ENCODE measurements at regions not wholly inside any gene's neighbourhood (a gene's known extent, or its start where the extent isn't known, plus 50 kb on each side); places are given as distances from the start of the nearest gene placed in this dataset.
A peak's percentile ranks its signal among the peaks of the same experiment; 100 is the strongest.
"Not testable (repeated sequence)": the region's sequence is repeated elsewhere in the genome, so short reads cannot be mapped to it uniquely, and the experiment has no call there.

- no peak for DNase-seq
These were observed 50.7 kb upstream of the DIAPH3 start for GRCh38 chr13:60214213-60215055.

GRCh38 chr13:60220072-60220471 is 56.3 kb upstream of the DIAPH3 start:
- no peak for DNase-seq

- DNase-seq = no peak
These were observed 57.9 kb upstream of the DIAPH3 start for GRCh38 chr13:60221581-60221980.

GRCh38 chr13:60226507-60226906 is 62.8 kb upstream of the DIAPH3 start:
- DNase-seq = no peak

GRCh38 chr13:60227158-60227557 is 63.4 kb upstream of the DIAPH3 start:
- DNase-seq = no peak

- DNase-seq = peak; percentile 18
These were observed 66.1 kb upstream of the DIAPH3 start for GRCh38 chr13:60229708-60230272.

GRCh38 chr13:60230593-60230992 is 66.9 kb upstream of the DIAPH3 start:
- DNase-seq = peak; percentile 24

- no peak for DNase-seq
These were observed 78.4 kb upstream of the DIAPH3 start for GRCh38 chr13:60242043-60242595.

- peak; percentile 34 for DNase-seq
These were observed 80.7 kb upstream of the DIAPH3 start for GRCh38 chr13:60244381-60244780.

- not testable (repeated sequence) for DNase-seq
These were observed 87.7 kb upstream of the DIAPH3 start for GRCh38 chr13:60251419-60251818.

- DNase-seq = no peak
These were observed 94.6 kb upstream of the DIAPH3 start for GRCh38 chr13:60258349-60258748.

- no peak for DNase-seq
These were observed 96.7 kb upstream of the DIAPH3 start for GRCh38 chr13:60260440-60260839.

- no peak for DNase-seq
These were observed 98.0 kb upstream of the DIAPH3 start for GRCh38 chr13:60261432-60262351.

GRCh38 chr13:60265566-60265965 is 101.8 kb upstream of the DIAPH3 start:
- no peak for DNase-seq

- DNase-seq = no peak
These were observed 103.9 kb upstream of the DIAPH3 start for GRCh38 chr13:60267498-60268202.

GRCh38 chr13:60268203-60268555 is 104.5 kb upstream of the DIAPH3 start:
- DNase-seq = no peak

- no peak for DNase-seq
These were observed 110.3 kb upstream of the DIAPH3 start for GRCh38 chr13:60273971-60274527.

- no peak for DNase-seq
These were observed 110.9 kb upstream of the DIAPH3 start for GRCh38 chr13:60274655-60275054.

- no peak for DNase-seq
These were observed 111.5 kb upstream of the DIAPH3 start for GRCh38 chr13:60275208-60275607.

- DNase-seq = not testable (repeated sequence)
These were observed 116.5 kb upstream of the TDRD3 start for GRCh38 chr13:60280524-60280923.

- DNase-seq = no peak
These were observed 114.8 kb upstream of the TDRD3 start for GRCh38 chr13:60282186-60282585.

GRCh38 chr13:60282708-60283107 is 114.3 kb upstream of the TDRD3 start:
- no peak for DNase-seq

Measured in activated CD4-positive, alpha-beta T cell treated with anti-CD3 and anti-CD28 coated beads, Interleukin-2, amount 50 U/mL, for 16 hours (primary cell).